ENCODE measurements at regions not wholly inside any gene's neighbourhood (a gene's known extent, or its start where the extent isn't known, plus 50 kb on each side); places are given as distances from the start of the nearest gene placed in this dataset.
"Not testable (repeated sequence)": the region's sequence is repeated elsewhere in the genome, so short reads cannot be mapped to it uniquely, and the experiment has no call there.

DNA sequence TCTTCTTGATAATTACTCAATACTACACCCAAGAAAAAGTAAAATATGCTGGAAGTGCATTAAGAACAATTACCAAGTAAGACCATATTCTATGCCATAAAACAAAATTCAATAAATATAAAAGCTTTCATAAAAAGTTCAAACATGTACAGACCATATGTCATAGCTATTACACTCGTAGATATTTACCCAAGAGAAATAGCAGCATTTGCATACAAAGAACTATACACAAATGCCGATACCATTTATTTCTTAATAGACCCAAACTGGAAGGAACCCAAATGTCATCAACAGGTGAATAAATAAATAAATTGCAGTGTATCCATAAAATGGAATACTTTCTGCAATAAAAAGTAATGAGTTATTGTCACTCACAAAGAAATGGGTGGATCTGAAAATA is 78.3 kb upstream of the SLC16A7 start:
- DNase-seq (ENCODE audit: low spot score): no peak

DNA sequence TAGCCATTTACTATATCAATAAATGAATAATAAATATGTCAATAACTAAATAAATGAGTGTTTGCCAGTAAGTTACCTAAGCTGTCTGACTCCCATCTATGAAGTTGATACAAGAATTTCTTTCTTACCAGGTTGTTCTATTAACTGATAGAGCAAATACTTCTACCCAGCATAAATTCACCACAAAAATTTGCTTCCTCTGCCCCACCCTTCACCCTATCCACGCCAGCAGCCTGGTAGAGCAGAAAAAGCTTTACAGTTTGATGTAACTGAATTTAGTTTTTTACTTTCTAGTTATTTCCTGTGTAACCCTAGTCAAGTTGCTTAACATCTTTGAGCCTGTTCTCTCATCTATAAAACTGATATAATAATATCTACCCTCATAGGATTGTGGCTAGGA is 94.9 kb upstream of the SLC16A7 start:
- peak; percentile 60 for DNase-seq (ENCODE audit: low spot score)

DNA sequence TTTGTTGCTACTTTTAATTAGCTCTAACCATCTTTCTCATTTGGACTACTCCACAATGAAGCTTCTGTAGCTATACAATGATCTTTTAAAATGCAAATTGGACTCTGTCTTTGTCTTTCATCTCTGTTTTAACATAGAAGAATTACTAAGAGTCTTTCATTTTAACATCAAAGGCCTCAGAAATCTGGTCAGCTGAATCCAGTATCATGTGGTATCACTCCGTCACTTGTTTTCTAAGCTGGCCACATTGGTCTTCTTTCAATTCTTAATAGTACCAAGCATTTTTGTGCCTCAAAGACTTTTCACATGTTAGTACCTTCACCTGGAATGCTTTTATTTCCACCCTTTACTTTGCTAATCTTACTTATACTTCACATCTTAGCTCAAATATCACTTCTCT is 95.5 kb upstream of the SLC16A7 start:
- no peak for DNase-seq (ENCODE audit: low spot score)

DNA sequence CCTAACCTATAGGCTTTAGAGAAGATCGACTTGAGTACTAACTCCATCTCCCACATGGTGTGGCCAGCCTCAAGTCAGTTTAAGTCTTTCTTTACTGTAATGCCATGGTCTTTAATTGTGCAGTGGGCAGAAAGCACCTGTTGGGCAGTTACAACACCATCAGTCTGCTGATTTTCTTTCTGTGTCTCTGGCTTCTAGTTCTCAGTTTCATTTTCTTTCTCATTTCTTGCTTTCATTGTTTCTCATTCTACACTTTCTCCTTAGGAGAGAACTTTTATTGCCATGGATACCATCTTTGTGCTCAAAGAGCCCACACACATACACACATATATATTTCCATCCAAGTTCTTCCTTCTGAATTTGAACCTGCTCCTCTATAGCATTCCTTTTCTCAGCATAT is 96.1 kb upstream of the SLC16A7 start:
- no peak for DNase-seq (ENCODE audit: low spot score)

DNA sequence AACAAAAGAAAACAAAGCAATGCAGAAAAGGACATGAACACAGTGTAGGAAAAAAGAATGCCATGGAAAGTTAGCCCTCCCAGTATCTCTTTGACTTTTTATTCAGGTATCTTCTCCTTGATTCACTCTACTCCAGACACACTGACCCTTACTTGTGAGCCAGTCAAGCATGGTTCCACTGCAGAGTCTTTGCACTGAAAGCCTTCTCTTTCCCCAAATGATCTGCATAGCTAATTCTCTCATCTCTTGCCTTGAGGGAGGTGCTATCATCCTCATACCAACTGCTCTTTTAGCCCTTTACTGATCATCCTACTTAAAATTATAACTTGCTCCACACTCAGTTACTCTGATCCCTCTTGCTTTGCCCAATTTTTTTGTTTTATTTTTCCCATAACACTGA is 101.2 kb upstream of the SLC16A7 start:
- no peak for DNase-seq (ENCODE audit: low spot score)

DNA sequence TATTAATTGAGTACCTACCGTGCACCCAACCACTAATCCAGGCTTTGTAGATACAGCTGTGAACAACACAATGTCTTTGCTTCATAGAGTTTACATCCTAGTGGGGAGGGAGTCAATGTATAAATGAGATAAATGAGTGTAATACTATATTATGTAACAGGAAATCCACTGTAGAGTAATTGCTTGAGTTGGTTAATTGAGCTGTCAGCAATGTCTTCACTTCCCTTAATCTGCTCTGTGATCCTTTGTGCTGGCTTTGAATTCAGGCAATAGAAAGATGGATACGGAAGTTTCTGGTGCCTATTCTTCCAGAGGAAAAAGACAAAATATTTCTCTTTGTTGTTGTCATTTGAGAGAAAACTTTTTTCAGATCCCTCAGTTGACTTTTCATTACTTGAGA is 104.0 kb upstream of the SLC16A7 start:
- no peak for DNase-seq (ENCODE audit: low spot score)

DNA sequence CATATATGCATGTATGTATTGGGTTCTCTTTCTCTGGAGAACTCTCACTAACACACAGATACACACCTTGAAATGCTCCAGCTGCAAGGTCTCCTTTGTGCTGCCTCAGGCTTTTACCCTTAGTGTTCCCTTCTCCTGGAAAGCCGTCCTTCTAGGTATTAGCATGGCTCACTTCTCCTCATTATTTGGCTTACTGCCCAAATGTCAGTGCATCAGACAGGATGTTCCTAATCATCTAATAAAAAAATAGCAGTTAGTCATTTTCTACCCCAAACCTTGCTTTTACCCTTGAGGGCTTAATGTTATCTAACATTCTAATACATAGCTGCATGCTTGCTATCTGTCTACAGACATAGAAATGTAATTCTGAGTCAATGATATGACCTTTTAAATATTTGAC is 109.0 kb upstream of the SLC16A7 start:
- DNase-seq (ENCODE audit: low spot score): no peak

DNA sequence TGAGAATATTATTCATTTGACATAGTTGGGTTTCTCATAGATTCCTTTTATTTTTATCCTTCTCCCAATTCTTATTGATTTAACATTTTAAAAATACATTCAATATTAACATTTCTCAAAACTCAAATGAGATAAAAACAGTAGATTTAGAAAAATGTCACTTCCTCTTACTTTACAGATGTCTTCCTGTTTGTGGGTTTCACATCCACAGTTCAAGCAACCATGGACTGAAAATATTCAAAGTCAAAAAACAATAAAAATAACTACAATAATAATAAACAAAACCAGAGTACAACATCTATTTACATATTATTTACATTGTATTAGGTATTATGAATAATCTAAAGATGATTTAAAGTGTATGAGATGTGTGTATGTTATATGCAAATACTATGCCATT is 111.3 kb upstream of the SLC16A7 start:
- DNase-seq (ENCODE audit: low spot score): no peak

DNA sequence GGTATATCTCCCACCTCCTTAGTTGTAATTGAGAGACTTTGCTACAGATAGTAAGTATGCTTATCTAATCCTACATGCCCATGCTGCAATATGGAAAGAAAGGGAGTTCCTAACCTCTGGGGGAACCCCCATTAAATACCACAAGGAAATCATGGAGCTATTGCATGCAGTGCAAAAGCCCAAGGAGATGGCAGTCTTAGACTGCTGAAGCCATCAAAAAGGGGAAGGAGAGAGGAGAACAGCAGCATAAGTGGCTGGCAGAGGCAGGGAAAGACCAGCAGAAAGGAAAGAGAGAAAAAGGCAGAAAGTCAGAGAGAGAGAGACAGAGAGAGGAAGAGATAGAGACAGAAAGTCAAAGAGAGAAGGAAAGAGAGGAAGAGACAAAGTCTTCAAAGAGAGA is 121.6 kb upstream of the SLC16A7 start:
- DNase-seq (ENCODE audit: low spot score): not testable (repeated sequence)

DNA sequence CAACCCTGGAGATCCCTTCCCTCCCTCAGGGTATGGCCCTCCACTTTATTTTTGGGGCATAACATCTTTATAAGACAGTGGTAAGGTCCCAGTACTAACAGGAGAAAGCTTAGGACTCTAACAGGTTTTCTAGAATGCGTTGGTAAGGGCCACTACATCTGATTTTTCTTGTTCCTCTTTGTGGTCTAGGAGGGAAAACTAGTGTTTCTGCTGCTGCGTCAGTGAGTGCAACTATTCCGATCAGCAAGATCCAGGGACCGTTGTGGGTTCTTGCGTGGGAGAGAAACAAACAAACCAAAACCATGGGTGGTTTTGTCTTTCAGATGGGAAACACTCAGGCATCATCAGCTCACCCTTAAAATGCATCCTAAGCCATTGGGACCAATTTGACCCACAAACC is 123.6 kb upstream of the SLC16A7 start:
- DNase-seq (ENCODE audit: low spot score): no peak

DNA sequence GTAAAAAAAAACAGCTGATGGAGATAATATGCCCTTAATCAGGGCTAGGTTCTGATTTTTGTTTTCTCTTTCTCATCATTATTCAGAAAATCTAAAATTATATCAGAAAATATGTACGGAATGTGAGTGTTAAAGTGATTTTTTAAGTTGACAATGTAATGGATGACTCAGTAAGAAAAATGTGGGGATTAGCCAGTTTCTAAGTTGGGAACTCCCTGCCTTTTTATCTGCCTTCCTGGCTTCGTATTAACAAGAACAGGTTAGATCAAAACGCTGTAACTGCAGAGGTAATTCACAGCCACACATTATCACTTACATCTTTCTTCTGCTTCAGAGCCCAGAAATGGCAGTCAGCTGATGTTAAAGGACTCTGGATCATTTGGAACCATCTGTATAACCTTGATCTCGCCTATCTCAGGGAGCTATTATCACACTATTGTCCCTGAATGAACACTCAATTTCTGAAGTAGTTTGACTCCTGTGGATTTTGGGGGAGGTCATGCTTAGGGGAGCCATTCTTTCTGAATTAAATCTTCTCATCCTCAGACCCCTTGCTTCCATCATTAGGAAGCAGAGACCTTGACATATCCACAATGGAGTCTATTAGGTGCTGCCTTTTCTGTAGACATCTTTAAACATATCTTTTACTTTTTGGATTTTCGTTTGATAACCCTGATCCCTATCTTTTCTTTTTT is 135.7 kb upstream of the SLC16A7 start:
- no peak for DNase-seq (ENCODE audit: low spot score)

DNA sequence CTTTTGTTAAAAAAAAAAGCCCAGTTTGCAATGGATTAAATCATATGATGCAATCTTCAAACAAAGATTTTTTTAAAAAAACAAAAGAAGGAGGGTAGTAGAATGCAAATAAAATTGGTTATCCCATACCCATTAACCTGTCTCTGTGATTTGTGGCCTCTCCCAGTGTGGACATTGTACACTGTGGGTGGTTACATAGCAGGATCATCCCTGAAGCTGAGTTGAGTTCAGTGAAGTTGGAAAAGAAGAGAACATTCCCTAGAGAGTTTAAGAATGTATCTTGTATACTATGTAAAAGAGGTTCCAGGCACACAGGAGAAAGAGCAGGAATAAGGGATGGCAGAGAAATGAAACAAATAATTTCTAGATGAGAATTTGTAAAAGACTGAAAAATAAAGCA is 142.4 kb upstream of the SLC16A7 start:
- DNase-seq (ENCODE audit: low spot score): no peak

DNA sequence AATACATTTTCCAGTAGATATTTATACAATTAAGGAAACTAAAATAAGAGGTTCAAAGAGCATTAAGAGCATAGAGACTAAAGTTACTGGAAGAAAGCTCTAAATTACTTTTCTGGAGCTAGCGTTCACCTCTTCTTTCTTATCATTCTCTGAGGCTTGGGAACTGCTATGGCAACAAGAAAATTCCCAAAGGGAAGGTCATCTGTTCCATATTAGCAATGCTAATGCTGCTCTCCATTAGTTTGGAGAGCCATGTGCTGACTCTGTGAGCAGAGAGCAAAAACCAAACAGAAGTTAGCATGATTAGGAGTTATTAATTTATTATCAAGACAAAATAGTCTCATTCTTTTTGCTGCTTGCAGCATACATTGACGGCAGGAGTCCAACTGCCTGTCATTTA is 143.1 kb upstream of the SLC16A7 start:
- DNase-seq (ENCODE audit: low spot score): no peak

DNA sequence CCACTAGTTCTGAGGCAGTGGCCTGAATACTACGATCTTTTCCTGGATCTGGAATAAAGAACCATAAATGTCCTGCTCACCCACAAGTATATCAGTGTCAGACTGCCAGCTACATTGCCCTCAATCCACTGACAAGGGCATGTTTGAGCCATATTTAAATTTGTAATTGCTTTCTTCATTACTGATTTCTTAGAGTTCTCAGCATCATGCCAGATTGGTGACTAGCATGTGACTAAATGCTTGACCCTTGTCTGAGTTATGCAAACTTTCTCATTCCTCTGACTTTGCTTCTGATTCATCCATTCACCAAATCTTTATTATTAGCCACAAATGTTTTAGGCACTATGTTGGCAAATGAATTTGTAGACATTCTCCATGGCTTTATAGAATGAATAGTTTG is 143.6 kb upstream of the SLC16A7 start:
- no peak for DNase-seq (ENCODE audit: low spot score)

DNA sequence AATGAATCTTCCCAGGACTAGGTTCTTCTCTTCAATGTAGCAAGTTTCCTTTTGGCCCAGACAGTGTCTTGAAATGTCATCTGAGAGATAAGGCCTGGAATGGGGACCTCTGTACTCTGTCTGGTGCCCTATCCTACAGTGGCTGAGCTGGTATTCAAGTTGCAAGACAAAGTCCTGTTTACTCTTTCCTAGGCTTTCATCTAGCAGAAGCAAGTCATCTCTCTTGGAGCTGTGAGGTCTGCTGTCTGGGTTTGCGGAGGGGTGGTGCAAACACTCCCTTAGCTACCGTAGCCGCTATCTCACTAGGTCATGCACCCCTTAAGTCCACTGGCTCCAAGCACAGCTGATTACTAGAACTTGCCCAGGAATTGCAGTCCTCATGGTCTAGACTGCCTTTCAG is 149.7 kb upstream of the SLC16A7 start:
- no peak for DNase-seq (ENCODE audit: low spot score)

DNA sequence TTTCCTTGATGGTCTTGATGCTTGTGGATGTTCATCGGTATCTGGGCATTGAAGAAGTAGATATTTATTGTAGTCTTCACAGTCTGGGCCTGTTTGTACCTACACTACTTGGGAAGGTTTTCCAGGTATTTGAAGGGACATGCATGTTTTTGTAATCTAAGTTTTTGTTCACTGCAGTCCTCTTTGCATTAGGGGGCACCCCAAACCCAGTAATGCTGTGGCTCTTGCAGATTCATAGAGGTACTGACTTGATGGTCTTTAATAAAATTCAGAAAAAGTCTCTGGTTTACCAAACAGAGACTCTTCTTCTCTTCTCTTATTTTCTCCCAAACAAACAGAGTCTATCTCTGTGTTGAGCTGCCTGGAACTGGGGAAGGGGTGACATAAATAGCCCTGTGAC is 150.9 kb upstream of the SLC16A7 start:
- DNase-seq (ENCODE audit: low spot score): peak; percentile 20

DNA sequence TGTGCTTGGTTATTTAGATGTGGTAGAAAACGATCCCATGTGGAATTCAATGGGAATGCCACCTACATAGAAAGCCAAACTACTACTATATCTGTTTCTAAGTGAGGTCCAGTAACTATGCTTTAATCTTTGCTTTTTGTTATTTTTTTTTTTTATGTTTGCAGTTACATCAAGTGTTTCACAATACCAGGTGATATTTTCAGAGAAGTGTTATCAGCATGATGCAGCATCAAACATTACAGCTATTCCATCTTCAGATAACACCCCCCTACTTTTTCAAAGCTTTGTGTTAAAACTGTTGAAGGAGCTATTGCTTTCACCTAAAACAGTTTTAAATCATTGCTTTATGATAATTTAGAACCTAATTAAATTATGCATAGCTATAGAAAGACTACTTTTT is 163.8 kb upstream of the SLC16A7 start:
- no peak for DNase-seq (ENCODE audit: low spot score)

DNA sequence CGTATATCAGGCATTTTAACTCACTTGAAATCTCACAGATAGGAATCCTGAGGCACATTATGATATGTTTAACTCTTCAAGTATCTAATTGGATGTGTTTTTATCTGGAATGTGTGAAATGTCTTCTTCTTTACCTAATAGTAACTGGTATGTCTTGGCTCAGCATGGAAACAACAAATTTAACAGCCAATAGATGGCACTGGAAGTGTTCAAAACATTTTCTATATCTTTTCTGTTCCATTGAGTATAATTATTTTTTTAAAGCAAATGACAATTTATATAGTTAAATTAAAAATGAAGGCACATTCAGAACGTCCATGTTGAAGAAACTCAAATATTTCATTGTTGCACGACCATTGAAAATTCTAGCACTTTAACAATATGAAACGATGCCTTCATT is 164.6 kb upstream of the SLC16A7 start:
- peak; percentile 47 for DNase-seq (ENCODE audit: low spot score)

DNA sequence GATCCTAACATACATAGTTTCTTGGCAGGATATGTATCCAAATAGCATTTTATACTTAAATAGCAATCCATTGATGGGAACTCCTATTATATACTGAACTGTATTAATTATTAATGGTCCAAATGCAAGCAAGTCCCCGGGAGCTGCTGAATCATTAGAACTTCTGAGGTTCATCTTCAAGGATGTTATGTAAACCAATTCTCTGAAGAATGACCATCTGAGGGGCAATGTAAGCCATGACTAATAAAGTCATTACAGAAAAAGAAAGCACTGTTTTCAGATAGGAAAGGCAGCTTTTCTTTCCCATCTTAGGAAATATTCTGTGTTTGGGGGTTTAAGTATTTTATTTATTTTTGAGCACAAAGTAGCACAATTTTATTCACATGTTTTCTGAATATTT is 166.1 kb upstream of the SLC16A7 start:
- no peak for DNase-seq (ENCODE audit: low spot score)

DNA sequence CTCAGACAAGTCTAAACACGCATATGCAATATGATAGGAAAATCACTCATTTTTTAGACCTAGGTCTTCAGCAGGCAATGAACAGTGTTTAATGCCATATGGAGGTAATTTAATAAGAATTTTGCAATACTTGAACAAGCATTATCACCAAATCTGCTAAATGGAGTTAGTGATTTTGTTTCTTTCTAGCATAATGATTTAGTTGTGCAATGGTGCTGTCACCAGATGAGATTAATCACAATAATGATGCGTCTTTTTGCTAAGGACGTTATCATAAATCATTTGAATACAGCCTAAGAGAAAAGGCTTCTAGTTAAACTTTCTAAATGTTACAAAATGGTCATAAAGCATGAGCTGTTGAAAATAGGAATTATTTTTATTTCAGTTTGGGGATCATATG is 170.0 kb upstream of the SLC16A7 start:
- no peak for DNase-seq (ENCODE audit: low spot score)

DNA sequence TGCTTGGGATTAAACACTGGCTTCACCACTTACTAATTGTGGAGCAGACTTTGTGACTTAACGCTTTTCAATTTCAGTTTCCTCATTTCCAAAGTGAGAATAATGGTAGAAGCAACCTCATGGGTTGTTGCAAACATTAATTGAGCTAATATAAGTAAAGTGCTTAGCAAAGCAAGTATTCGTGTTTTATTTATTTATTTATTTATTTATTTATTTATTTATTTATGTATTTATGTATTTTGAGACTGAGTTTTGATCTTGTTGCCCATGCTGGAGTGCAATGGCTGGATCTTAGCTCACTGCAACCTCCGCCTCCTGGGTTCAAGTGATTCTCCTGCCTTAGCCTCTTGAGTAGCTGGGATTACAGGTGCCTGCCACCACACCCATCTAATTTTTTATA is 171.2 kb upstream of the SLC16A7 start:
- DNase-seq (ENCODE audit: low spot score): not testable (repeated sequence)

DNA sequence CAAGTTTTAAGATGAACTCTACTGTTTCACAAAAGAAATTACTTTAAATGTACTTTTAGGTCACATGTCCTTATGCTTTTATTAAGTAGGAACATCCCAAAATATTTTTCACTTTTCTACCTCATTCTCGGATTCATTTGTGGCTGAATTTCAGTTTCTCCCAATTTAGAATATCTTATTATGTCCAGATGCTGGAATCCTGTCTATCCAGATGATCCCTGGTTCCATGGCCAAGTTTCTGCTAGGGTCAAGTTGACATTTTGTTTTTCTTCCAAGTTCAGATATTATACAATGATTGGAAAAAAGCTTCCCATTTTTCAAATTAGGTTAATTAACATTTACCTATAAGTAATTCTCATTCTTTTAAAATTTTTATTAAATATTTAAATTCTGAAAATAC is 181.8 kb upstream of the SLC16A7 start:
- DNase-seq (ENCODE audit: low spot score): no peak

DNA sequence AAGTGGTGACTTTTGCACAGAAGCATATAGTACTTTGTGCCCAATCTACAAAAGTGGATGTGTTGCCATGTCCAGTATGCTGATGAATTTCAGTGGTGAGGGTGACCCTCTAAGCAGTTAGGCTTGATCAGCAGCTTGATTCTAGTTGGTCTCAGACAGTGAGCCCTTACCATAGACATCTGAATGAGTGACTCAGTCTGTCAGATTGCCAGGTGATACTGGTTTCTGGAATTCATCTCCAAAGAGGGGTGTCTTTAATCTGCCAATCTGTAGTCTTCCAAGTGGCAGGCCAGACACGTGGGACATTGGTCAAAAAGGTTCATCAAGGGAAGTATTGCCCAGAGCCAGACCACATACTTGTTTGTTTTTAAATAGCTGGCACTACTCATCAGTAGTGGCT is 187.4 kb upstream of the SLC16A7 start:
- no peak for DNase-seq (ENCODE audit: low spot score)

DNA sequence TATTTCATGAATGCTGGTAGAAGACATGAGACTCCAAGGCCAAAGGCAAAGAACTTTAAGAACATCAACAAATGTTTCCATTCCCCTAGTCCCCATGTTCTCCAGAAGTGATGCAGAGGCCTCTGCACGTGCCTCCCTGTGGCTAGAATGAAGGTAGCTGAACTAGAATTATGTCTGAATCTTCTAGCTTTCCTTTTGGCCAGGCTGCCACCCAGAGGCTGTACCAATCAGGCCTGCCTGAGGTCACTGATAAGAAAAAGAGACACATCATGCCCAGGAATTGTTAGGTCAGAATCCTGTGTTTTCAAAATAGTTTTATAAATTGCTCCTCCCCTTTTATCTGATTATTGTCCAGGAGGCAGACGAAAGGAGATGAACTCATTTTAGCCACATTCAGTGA is 188.0 kb upstream of the SLC16A7 start:
- no peak for DNase-seq (ENCODE audit: low spot score)
